ENCODE measurements at regions not wholly inside any gene's neighbourhood (a gene's known extent, or its start where the extent isn't known, plus 50 kb on each side); places are given as distances from the start of the nearest gene placed in this dataset.

DNA sequence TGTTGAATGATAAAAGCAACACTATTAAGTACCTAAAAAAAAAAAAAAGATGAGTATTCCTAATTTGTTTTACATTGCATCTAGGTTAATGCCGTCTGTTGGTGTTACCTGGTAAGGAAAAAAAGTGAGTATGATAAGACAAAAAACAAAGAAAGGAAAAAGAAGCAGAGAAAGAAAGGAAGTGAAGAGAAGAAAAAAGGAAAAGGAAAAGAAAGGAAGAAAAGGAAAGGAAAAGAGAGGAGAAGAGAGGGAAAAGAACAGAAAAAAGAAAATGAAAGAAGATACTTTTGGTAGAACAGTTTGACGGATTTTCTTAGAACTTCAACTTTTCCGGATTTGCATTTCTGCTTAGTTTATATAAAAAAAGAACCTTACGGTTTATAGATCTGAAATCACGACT, 387.9 kb downstream of the METTL4 start:
- DNase-seq (no peak), ATAC-seq (ENCODE audit: poor library complexity) (no peak)
- TF ChIP-seq, protein P1, sequence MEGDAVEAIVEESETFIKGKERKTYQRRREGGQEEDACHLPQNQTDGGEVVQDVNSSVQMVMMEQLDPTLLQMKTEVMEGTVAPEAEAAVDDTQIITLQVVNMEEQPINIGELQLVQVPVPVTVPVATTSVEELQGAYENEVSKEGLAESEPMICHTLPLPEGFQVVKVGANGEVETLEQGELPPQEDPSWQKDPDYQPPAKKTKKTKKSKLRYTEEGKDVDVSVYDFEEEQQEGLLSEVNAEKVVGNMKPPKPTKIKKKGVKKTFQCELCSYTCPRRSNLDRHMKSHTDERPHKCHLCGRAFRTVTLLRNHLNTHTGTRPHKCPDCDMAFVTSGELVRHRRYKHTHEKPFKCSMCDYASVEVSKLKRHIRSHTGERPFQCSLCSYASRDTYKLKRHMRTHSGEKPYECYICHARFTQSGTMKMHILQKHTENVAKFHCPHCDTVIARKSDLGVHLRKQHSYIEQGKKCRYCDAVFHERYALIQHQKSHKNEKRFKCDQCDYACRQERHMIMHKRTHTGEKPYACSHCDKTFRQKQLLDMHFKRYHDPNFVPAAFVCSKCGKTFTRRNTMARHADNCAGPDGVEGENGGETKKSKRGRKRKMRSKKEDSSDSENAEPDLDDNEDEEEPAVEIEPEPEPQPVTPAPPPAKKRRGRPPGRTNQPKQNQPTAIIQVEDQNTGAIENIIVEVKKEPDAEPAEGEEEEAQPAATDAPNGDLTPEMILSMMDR (IDR thresholded peaks at IDR 0.05), result no peak
- Mint-ChIP-seq H3K4me3 (no peak overlapping the region), H3K4me1 (ENCODE audit: low read depth) (no peaks in the 10 kb centered on the region), H3K36me3 (ENCODE audit: low read depth) (no peaks in the 10 kb centered on the region), H3K27me3 (no peaks in the 10 kb centered on the region), H3K27ac (no peak overlapping the region), H3K9me3 (peaks cover 2% of the 10 kb centered on the region)
- no peak overlapping the region for H3K4me3 ChIP-seq (ENCODE audit: low read length)
- POLR2A ChIA-PET, result no interaction called here
- intact Hi-C loops (cut with DNase I, micrococcal nuclease), result no loop called here
- CTCF ChIA-PET, result no interaction called here
- H3K4me1 ChIP-seq (ENCODE audit: insufficient read depth, low read length), result no peaks in the 10 kb centered on the region
- H3K36me3 ChIP-seq (ENCODE audit: insufficient read depth, low read length), result no peaks in the 10 kb centered on the region
- H3K27me3 ChIP-seq (ENCODE audit: control insufficient read depth in 1 of 2, insufficient read depth in 2 of 2, low read length in 2 of 2), result peaks cover 0 to 2% of the 10 kb centered on the region in 2 experiments
- H3K9me3 ChIP-seq (ENCODE audit: control insufficient read depth in 1 of 2, insufficient read depth in 1 of 2, low read length in 2 of 2), result peaks cover 0 to 8% of the 10 kb centered on the region in 2 experiments
- H3K27ac ChIP-seq (ENCODE audit: low read depth in 1 of 2, low read length in 2 of 2), result no peak overlapping the region

DNA sequence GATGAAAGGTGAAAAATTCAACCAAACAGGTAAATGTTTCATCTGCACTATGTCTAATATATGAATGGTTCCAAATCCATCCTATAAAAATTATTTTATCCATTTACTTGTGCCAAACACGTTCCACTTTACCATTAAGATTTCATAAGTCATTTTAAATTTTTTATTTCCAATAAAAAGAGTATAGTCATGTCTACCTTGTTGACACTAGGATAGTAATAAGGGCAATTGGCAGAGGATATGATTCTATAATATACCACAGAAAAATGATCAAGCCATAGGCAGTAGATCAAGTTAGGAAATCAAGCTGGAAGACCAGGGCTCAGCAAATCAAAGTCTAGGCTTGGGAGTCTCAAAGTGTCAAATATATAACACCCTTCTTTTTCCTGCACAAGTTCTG, 384.3 kb downstream of the METTL4 start:
- intact Hi-C loops (cut with DNase I, micrococcal nuclease), result no loop called here
- ATAC-seq (ENCODE audit: poor library complexity) (no peak), DNase-seq (no peak)
- H3K27ac ChIP-seq (ENCODE audit: low read depth in 1 of 2, low read length in 2 of 2), result no peak overlapping the region
- Mint-ChIP-seq H3K36me3 (ENCODE audit: low read depth) (no peaks in the 10 kb centered on the region), H3K4me1 (ENCODE audit: low read depth) (no peaks in the 10 kb centered on the region), H3K27ac (no peak overlapping the region), H3K27me3 (peaks cover 9% of the 10 kb centered on the region), H3K4me3 (no peak overlapping the region), H3K9me3 (no peaks in the 10 kb centered on the region)
- no peak overlapping the region for H3K4me3 ChIP-seq (ENCODE audit: low read length)
- H3K36me3 ChIP-seq (ENCODE audit: insufficient read depth, low read length), result no peaks in the 10 kb centered on the region
- peaks cover 0 to 4% of the 10 kb centered on the region in 2 experiments for H3K9me3 ChIP-seq (ENCODE audit: control insufficient read depth in 1 of 2, insufficient read depth in 1 of 2, low read length in 2 of 2)
- TF ChIP-seq, protein P1 (IDR thresholded peaks at IDR 0.05), result no peak
- H3K27me3 ChIP-seq (ENCODE audit: control insufficient read depth in 1 of 2, insufficient read depth in 2 of 2, low read length in 2 of 2), result no peaks in the 10 kb centered on the region
- ChIA-PET CTCF (no interaction called here), POLR2A (no interaction called here)
- H3K4me1 ChIP-seq (ENCODE audit: insufficient read depth, low read length), result no peaks in the 10 kb centered on the region

DNA sequence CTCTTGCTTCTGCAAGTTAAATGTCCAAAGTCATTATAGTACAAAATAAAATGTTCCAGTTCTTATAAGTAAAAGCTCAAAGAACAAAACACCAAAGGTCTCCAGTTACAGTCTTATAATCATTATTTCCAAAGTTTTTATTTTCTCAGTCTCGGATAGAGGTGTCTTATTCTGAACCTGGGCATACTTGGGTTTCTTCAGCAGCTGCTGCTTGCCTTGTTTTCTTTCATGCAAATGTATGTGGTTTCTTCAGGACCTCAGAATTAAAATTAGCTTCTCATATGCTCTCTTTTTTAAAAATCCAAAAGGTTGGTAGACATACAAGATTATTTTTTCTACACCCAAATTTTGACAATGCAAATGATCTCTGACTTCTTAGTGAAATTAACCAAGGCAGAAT, 383.0 kb downstream of the METTL4 start:
- POLR2A ChIA-PET, result no interaction called here
- Histone ChIP-seq H3K4me3 (ENCODE audit: low read length) (no peak overlapping the region), H3K4me1 (ENCODE audit: insufficient read depth, low read length) (no peaks in the 10 kb centered on the region), H3K9me3 (ENCODE audit: control insufficient read depth in 1 of 2, insufficient read depth in 1 of 2, low read length in 2 of 2) (peaks cover 4 to 9% of the 10 kb centered on the region in 2 experiments), H3K27ac (ENCODE audit: low read depth in 1 of 2, low read length in 2 of 2) (no peak overlapping the region), H3K36me3 (ENCODE audit: insufficient read depth, low read length) (no peaks in the 10 kb centered on the region), H3K27me3 (ENCODE audit: control insufficient read depth in 1 of 2, insufficient read depth in 2 of 2, low read length in 2 of 2) (no peaks in the 10 kb centered on the region)
- CTCF ChIA-PET, result interaction anchor here (1.2 kb wide), 1 partner anchor 35 kb away, joined by 3 read pairs; no protein-coding TSS in a partner anchor
- TF ChIP-seq, protein P1 (IDR thresholded peaks at IDR 0.05), result no peak
- Mint-ChIP-seq H3K27me3 (peaks cover 9% of the 10 kb centered on the region), H3K36me3 (ENCODE audit: low read depth) (no peaks in the 10 kb centered on the region), H3K27ac (no peak overlapping the region), H3K4me3 (no peak overlapping the region), H3K9me3 (peaks cover 3% of the 10 kb centered on the region), H3K4me1 (ENCODE audit: low read depth) (no peaks in the 10 kb centered on the region)
- ATAC-seq (ENCODE audit: poor library complexity), result no peak
- intact Hi-C loops (cut with DNase I, micrococcal nuclease), result no loop called here
- DNase-seq, result no peak
